ENCODE measurements at regions not wholly inside any gene's neighbourhood (a gene's known extent, or its start where the extent isn't known, plus 50 kb on each side); places are given as distances from the start of the nearest gene placed in this dataset.

DNA sequence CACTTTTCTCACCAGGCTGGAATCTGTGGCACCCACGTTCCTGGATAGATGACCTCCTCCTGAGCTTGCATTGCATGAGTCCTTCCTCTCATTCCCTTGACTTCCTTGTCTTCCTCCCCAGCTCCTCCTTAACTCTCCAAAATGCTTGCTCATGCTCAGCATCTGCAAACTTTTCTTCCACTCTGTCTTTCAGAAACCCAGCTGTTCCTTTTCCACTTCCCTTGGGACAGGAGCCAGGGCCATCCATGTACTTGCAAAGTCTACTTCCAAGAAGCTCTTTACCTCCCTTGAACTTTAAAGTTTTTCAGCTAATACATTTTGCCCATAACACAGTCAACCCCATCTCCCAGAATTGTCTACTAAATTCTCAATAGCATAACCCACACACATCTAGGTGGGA lies 861.7 kb downstream of the QKI start:
- TF ChIP-seq FOXM1 (IDR thresholded peaks at IDR 0.05; ENCODE audit: borderline replicate concordance) (no peak), BHLHE40 (IDR thresholded peaks at IDR 0.05; ENCODE audit: borderline replicate concordance) (no peak), ELF4 (IDR thresholded peaks at IDR 0.05) (no peak), SP1 (IDR thresholded peaks at IDR 0.05) (no peak), FOXA1 (IDR thresholded peaks at IDR 0.05) (no peak), LEF1 (IDR thresholded peaks at IDR 0.05; ENCODE audit: borderline replicate concordance) (no peak)

All from HEK293T (cell line).